Panc1 (cell line): ENCODE measurements at regions not wholly inside any gene's neighbourhood (a gene's known extent, or its start where the extent isn't known, plus 50 kb on each side); places are given as distances from the start of the nearest gene placed in this dataset.

Experiments used
- CTCF ChIP-seq: fragments of 450-650 bp; IDR thresholded peaks from 2 replicates; pipeline ENCODE4 v1.5.1; 2017; ENCODE audit warnings: mild to moderate bottlenecking
- REST ChIP-seq, 2 experiments: IDR thresholded peaks; 2 replicates each; pipeline ENCODE4 v1.6.1; 2011 to 2012; ENCODE audit warnings: low read depth in 2 of 2, control low read depth in 1 of 2, low read length in 1 of 2, mild to moderate bottlenecking in 1 of 2, moderate library complexity in 1 of 2; ENCODE audit not compliant: insufficient read depth in 1 of 2

- TF ChIP-seq CTCF (no peak), REST (IDR thresholded peaks at IDR 0.05; ENCODE audit: insufficient read depth in 1 of 2, low read depth in 2 of 2, low read length in 1 of 2) (no peak)
Observed at GRCh38 chr2:2575181-2575577, 244.1 kb upstream of the MYT1L start.
